Activated CD8-positive, alpha-beta T cell treated with anti-CD3 and anti-CD28 coated beads, Interleukin-2, amount 10 ng/mL, durations not matched to agents 7 days and 5 days (primary cell): ENCODE measurements at regions not wholly inside any gene's neighbourhood (a gene's known extent, or its start where the extent isn't known, plus 50 kb on each side); places are given as distances from the start of the nearest gene placed in this dataset.

Experiments used
- ATAC-seq: fragments of 150-1000 bp; cut with Tn5 transposase; one replicate; pipeline ENCODE4 v1.10.0; 2021; ENCODE audit warnings: moderate library complexity
- CTCF ChIA-PET: fragments of 350-600 bp; sonication (Branson Sonifier 250); formaldehyde crosslinking; loops from one replicate; lab custom pipeline; 2021; ENCODE audit warnings: antibody characterized with exemption; lab: Charles Lee
- POLR2A ChIA-PET: fragments of 350-600 bp; sonication (Branson Sonifier 250); formaldehyde crosslinking; loops from one replicate; lab custom pipeline; 2021; ENCODE audit warnings: antibody characterized with exemption; lab: Charles Lee
- DNase-seq: peaks from one replicate; pipeline ENCODE4 v3.0.0-alpha.2; 2020
- H3K27ac Mint-ChIP-seq: one replicate; pipeline ENCODE4 v1.8.0; 2021; ENCODE audit warnings: mild to moderate bottlenecking, mixed read lengths
- H3K27me3 Mint-ChIP-seq: one replicate; pipeline ENCODE4 v1.8.0; 2021; ENCODE audit warnings: low read depth, mixed read lengths
- H3K36me3 Mint-ChIP-seq: one replicate; pipeline ENCODE4 v1.8.0; 2021; ENCODE audit warnings: low read depth, mixed read lengths
- H3K4me1 Mint-ChIP-seq: one replicate; pipeline ENCODE4 v1.8.0; 2021; ENCODE audit warnings: low read depth, mixed read lengths
- H3K4me3 Mint-ChIP-seq: one replicate; pipeline ENCODE4 v1.8.0; 2021; ENCODE audit warnings: mild to moderate bottlenecking, mixed read lengths
- H3K9me3 Mint-ChIP-seq: one replicate; pipeline ENCODE4 v1.8.0; 2022; ENCODE audit warnings: mixed read lengths; ENCODE audit not compliant: insufficient read depth

DNA sequence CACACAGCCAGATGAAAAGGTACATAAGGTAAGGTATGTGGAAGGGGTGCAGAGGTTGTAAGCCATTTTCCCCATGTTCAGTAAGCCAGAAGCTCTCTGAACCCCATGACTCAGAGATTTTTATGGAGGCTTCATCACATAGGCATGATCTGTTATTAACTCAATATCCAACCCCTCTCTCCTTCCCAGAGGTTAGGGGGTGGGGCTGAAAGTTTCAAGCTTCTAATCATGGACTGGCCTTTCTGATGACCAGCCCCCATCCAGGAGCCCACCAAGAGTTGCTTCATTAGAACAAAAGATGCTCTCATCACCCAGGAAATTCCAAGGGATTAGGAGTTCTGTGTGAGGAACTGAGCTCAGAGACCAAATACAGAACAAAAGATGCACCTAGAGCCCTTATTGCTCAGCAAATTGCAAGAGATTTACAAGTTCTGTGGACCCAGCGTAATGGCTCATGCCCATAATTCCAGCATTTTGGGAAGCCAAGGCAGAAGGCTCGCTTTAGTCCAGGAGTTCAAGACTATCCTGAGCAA, 103.2 kb upstream of the DAAM1 start:
- H3K27me3 Mint-ChIP-seq = peaks cover 13% of the 10 kb centered on the region
- H3K27ac Mint-ChIP-seq = no peak overlapping the region
- DNase-seq (no peak), ATAC-seq (no peak)
- CTCF ChIA-PET = no interaction called here
- POLR2A ChIA-PET = no interaction called here
- no peaks in the 10 kb centered on the region for H3K9me3 Mint-ChIP-seq
- H3K4me1 Mint-ChIP-seq = no peaks in the 10 kb centered on the region
- no peak overlapping the region for H3K4me3 Mint-ChIP-seq
- H3K36me3 Mint-ChIP-seq = no peaks in the 10 kb centered on the region

- ChIA-PET POLR2A (no interaction called here), CTCF (no interaction called here)
Measured at GRCh38 chr14:59086241-59086882, 102.1 kb upstream of the DAAM1 start.

DNA sequence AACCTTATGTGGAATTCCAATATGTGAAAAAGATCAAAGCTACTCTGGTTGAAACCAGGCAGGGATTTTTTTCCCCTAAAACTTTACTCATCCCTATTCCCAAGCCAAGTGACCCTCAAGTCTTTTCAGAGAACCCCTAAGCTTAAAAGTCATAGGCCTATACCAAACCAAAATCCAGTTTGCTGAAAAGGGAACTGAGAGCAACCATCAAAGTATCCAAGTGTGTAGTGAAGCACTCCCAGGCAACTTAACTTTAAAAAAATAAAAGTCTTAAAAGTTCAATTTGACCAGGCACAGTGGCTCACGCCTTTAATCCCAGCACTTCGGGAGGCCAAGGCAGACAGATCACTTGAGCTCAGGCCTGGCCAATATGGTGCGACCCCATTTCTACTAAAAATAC, 101.2 kb upstream of the DAAM1 start:
- no peak for DNase-seq
- CTCF ChIA-PET = no interaction called here
- no peak for ATAC-seq
- Mint-ChIP-seq H3K27me3 (peaks cover 17% of the 10 kb centered on the region), H3K27ac (no peak overlapping the region), H3K4me3 (no peak overlapping the region), H3K9me3 (no peaks in the 10 kb centered on the region), H3K4me1 (no peaks in the 10 kb centered on the region), H3K36me3 (no peaks in the 10 kb centered on the region)
- POLR2A ChIA-PET = no interaction called here

More at GRCh38 chr14:59086241-59086882, 102.1 kb upstream of the DAAM1 start:
- H3K36me3 Mint-ChIP-seq = no peaks in the 10 kb centered on the region
- H3K27me3 Mint-ChIP-seq = peaks cover 17% of the 10 kb centered on the region
- DNase-seq (no peak), ATAC-seq (no peak)
- no peak overlapping the region for H3K27ac Mint-ChIP-seq
- no peak overlapping the region for H3K4me3 Mint-ChIP-seq
- H3K9me3 Mint-ChIP-seq = no peaks in the 10 kb centered on the region
- H3K4me1 Mint-ChIP-seq = no peaks in the 10 kb centered on the region

- H3K4me1 Mint-ChIP-seq = no peaks in the 10 kb centered on the region
- POLR2A ChIA-PET = no interaction called here
- ATAC-seq (no peak), DNase-seq (no peak)
- no peaks in the 10 kb centered on the region for H3K36me3 Mint-ChIP-seq
- peaks cover 16% of the 10 kb centered on the region for H3K27me3 Mint-ChIP-seq
- no peak overlapping the region for H3K4me3 Mint-ChIP-seq
- no peak overlapping the region for H3K27ac Mint-ChIP-seq
- CTCF ChIA-PET = no interaction called here
- H3K9me3 Mint-ChIP-seq = no peaks in the 10 kb centered on the region
Measured at GRCh38 chr14:59087711-59088110, 100.8 kb upstream of the DAAM1 start.

DNA sequence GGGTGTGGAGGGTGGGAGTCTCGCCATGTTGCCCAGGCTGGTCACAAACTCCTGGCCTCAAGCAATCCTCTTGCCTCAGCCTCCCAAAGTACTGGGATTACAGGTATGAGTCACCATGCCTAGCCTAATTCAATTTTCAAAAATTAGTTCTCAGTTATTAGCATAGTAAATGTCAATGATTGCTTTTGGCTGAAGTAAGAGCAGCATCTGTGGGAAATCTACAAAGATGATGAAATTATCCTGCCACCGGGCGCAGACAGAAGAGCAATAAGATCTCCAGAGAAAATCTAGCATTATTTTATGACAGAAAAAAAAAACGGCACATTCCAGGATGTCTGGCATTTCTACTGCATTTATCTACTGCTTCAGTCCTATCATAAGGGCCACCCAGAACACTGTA, 97.9 kb upstream of the DAAM1 start:
- H3K27ac Mint-ChIP-seq = no peak overlapping the region
- H3K9me3 Mint-ChIP-seq = no peaks in the 10 kb centered on the region
- no peak for DNase-seq
- H3K4me3 Mint-ChIP-seq = no peak overlapping the region
- H3K4me1 Mint-ChIP-seq = no peaks in the 10 kb centered on the region
- no peaks in the 10 kb centered on the region for H3K36me3 Mint-ChIP-seq
- peaks cover 18% of the 10 kb centered on the region for H3K27me3 Mint-ChIP-seq
- POLR2A ChIA-PET = no interaction called here
- no peak for ATAC-seq
- CTCF ChIA-PET = no interaction called here

DNA sequence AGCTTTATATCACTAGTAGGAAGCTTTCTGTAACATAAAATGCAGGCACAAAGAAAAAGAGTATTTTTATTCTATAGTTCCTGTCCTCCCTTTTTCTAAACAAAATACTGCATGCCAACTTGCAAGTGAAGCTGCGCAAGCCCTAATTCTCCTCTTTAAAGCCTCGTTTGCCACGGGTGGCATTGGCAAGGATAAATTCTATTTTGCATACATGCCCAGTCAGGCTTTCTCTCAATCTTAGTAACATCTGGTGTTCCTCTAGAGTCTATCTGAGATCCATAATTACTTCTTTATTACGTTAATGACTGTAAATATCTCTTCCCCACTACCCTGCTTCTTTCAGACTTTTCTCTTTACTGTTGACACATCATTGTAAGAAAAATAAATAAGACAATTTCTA, 97.1 kb upstream of the DAAM1 start:
- ATAC-seq = no peak
- no peaks in the 10 kb centered on the region for H3K4me1 Mint-ChIP-seq
- H3K9me3 Mint-ChIP-seq = no peaks in the 10 kb centered on the region
- POLR2A ChIA-PET = no interaction called here
- H3K4me3 Mint-ChIP-seq = no peak overlapping the region
- CTCF ChIA-PET = no interaction called here
- no peak overlapping the region for H3K27ac Mint-ChIP-seq
- DNase-seq = no peak
- H3K36me3 Mint-ChIP-seq = no peaks in the 10 kb centered on the region
- H3K27me3 Mint-ChIP-seq = peaks cover 18% of the 10 kb centered on the region

- Mint-ChIP-seq H3K4me1 (no peaks in the 10 kb centered on the region), H3K27me3 (peaks cover 18% of the 10 kb centered on the region), H3K27ac (no peak overlapping the region), H3K9me3 (no peaks in the 10 kb centered on the region), H3K36me3 (no peaks in the 10 kb centered on the region), H3K4me3 (no peak overlapping the region)
- DNase-seq (no peak), ATAC-seq (no peak)
- CTCF ChIA-PET = no interaction called here
- POLR2A ChIA-PET = no interaction called here
Measured at GRCh38 chr14:59091976-59092375, 96.5 kb upstream of the DAAM1 start.

DNA sequence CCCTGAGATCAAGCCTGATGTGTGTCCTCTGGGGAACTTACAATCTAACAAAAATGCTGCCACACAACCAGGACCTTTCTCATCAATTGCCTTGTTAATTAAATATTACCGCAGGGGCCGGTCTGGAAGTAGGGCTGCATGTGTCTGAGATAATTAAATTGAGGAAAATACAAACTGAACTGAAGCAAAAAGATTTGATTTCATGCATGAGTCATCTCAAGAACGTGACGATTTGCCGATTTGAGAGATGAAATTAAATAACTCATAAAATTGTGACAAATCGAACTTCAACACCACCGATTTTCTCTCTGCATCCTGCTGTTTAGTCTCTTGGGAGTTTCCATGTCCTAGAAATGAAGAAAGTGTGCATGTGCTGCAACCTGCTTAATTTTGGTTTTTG, 94.6 kb upstream of the DAAM1 start:
- no peak overlapping the region for H3K4me3 Mint-ChIP-seq
- no peaks in the 10 kb centered on the region for H3K4me1 Mint-ChIP-seq
- peaks cover 16% of the 10 kb centered on the region for H3K27me3 Mint-ChIP-seq
- CTCF ChIA-PET = no interaction called here
- POLR2A ChIA-PET = no interaction called here
- no peak for ATAC-seq
- DNase-seq = no peak
- H3K27ac Mint-ChIP-seq = no peak overlapping the region
- H3K9me3 Mint-ChIP-seq = no peaks in the 10 kb centered on the region
- H3K36me3 Mint-ChIP-seq = no peaks in the 10 kb centered on the region

GRCh38 chr14:59096303-59096702, 92.2 kb upstream of the DAAM1 start:
- ATAC-seq (no peak), DNase-seq (no peak)
- no peak overlapping the region for H3K4me3 Mint-ChIP-seq
- H3K27ac Mint-ChIP-seq = no peak overlapping the region
- ChIA-PET POLR2A (no interaction called here), CTCF (no interaction called here)
- H3K36me3 Mint-ChIP-seq = no peaks in the 10 kb centered on the region
- no peaks in the 10 kb centered on the region for H3K9me3 Mint-ChIP-seq
- H3K4me1 Mint-ChIP-seq = no peaks in the 10 kb centered on the region
- peaks cover 16% of the 10 kb centered on the region for H3K27me3 Mint-ChIP-seq

- Mint-ChIP-seq H3K27ac (no peak overlapping the region), H3K4me1 (no peaks in the 10 kb centered on the region), H3K9me3 (no peaks in the 10 kb centered on the region), H3K4me3 (no peak overlapping the region), H3K36me3 (no peaks in the 10 kb centered on the region), H3K27me3 (peaks cover 21% of the 10 kb centered on the region)
- ATAC-seq (no peak), DNase-seq (no peak)
- ChIA-PET CTCF (no interaction called here), POLR2A (no interaction called here)
Measured at GRCh38 chr14:59097681-59098080, 90.8 kb upstream of the DAAM1 start.

DNA sequence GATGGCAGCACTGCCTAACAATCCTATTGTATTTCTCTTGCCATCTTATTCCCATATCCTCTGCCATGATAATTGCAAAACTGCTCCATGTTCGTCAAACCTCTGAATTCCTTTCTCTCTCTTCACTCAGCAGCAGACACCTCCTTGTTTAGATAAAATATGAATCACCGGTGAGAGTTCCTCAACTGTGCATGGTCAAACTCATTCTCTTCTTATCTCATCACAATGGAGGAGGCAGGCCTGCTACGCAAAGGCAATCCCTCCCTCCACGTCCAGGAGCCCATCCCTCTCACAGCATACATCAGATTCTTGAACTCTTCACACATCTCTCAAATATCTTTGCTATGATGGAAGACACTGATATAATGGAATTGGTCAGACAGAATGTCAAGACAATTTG, 90.1 kb upstream of the DAAM1 start:
- Mint-ChIP-seq H3K36me3 (no peaks in the 10 kb centered on the region), H3K27ac (no peak overlapping the region), H3K4me1 (no peaks in the 10 kb centered on the region), H3K4me3 (no peak overlapping the region), H3K27me3 (peaks cover 14% of the 10 kb centered on the region), H3K9me3 (no peaks in the 10 kb centered on the region)
- POLR2A ChIA-PET = no interaction called here
- DNase-seq = no peak
- CTCF ChIA-PET = no interaction called here
- ATAC-seq = no peak

DNA sequence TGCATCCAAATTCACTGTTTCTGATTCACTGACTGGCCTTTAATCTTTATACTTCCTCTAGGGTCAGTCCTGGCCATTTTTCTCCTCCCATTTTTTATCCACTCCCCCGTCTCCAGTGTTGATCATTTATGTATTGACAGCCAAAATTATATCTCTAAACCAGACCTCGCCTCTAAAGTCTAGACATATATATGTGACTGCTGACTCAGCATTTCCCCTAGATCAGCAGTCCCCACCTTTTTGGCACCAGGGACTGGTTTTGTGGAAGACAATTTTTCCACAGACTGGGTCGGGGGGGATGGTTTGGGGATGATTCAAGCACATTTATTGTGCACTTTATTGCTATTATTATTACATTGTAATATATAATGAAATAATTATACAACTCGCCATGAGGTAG, 88.3 kb upstream of the DAAM1 start:
- H3K36me3 Mint-ChIP-seq = no peaks in the 10 kb centered on the region
- DNase-seq (no peak), ATAC-seq (no peak)
- no peak overlapping the region for H3K27ac Mint-ChIP-seq
- peaks cover 16% of the 10 kb centered on the region for H3K27me3 Mint-ChIP-seq
- no peak overlapping the region for H3K4me3 Mint-ChIP-seq
- H3K4me1 Mint-ChIP-seq = no peaks in the 10 kb centered on the region
- POLR2A ChIA-PET = no interaction called here
- CTCF ChIA-PET = no interaction called here
- H3K9me3 Mint-ChIP-seq = no peaks in the 10 kb centered on the region

GRCh38 chr14:59101476-59101875, 87.0 kb upstream of the DAAM1 start:
- Mint-ChIP-seq H3K36me3 (no peaks in the 10 kb centered on the region), H3K9me3 (no peaks in the 10 kb centered on the region), H3K27ac (no peak overlapping the region), H3K4me3 (no peak overlapping the region), H3K4me1 (no peaks in the 10 kb centered on the region), H3K27me3 (peaks cover 16% of the 10 kb centered on the region)
- ATAC-seq (no peak), DNase-seq (no peak)
- ChIA-PET POLR2A (no interaction called here), CTCF (no interaction called here)
